ENCODE measurements at regions not wholly inside any gene's neighbourhood (a gene's known extent, or its start where the extent isn't known, plus 50 kb on each side); places are given as distances from the start of the nearest gene placed in this dataset.
"Not testable (repeated sequence)": the region's sequence is repeated elsewhere in the genome, so short reads cannot be mapped to it uniquely, and the experiment has no call there.

DNA sequence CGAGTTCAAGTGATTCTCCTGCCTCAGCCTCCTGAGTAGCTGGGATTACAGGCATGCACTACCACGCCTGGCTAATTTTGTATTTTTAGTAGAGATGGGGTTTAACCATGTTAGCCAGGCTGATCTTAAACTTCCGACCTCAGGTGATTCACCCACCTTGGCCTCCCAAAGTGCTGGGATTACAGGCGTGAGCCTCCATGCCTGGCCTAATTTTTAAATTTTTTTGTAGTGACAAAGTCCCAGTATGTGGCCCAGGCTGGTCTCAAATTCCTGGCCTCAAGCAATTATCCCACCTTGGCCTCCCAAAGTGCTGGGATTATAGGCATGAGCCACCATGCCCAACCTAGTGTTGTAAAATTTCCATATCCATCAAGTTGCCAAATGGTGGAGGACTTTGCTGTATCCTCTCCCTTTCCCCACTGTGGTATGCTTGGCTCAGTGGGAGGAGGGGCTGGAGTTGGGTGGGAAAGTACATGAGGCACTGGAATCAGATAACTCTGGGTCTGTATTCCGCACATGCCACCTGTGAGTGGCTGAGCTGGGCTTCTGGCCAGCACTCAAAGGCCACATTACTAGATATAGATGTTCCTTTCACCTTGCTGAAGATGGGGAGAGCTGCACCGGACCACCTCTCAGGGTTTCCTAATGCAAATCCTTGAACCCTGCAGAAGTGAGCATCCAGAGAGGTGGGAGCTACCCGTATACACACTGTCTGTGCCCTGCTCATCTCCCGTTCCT is 252.6 kb downstream of the GOLGA6L6 start:
- H3K9me3 ChIP-seq (ENCODE audit: control insufficient read depth in 2 of 3, insufficient read depth in 1 of 3, low read length in 3 of 3); H3K27me3 ChIP-seq (ENCODE audit: control insufficient read depth, insufficient read depth, low read length); H3K4me3 ChIP-seq (ENCODE audit: low read length in 3 of 3); H3K27ac ChIP-seq (ENCODE audit: low read depth in 2 of 2, low read length in 2 of 2); FAIRE-seq; H3K4me1 ChIP-seq (ENCODE audit: control insufficient read depth in 2 of 3, insufficient read depth in 2 of 3, low read depth in 1 of 3, low read length in 3 of 3); H3K36me3 ChIP-seq (ENCODE audit: control insufficient read depth in 2 of 3, insufficient read depth in 3 of 3, low read length in 3 of 3); intact Hi-C loops (cut with DNase I); H3K9ac ChIP-seq (ENCODE audit: low read length in 3 of 3): not testable (repeated sequence)
- DNase-seq: peak in 1 of 5 donors; percentile 24

DNA sequence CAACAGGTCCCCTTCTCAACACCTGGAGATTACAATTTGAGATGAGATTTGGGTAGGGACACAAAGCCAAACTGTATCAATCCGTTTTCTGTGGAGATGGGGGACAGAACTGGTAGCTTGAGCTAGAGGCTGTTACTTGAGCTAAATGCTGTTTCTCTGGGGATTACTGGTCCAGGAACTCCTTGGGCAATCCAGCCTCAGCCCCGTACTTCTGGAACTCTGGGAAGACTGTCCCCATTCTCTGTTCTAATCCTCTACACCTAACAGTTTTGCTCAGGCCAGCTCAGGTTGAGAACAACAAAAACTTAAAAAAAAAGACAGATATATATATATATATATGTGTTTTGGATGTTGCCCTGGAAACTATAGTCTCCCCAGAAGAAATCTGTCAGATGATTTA is 255.0 kb downstream of the GOLGA6L6 start:
- H3K36me3 ChIP-seq (ENCODE audit: control insufficient read depth in 2 of 3, insufficient read depth in 3 of 3, low read length in 3 of 3); H3K9me3 ChIP-seq (ENCODE audit: control insufficient read depth in 2 of 3, insufficient read depth in 1 of 3, low read length in 3 of 3); DNase-seq; H3K27ac ChIP-seq (ENCODE audit: low read depth in 2 of 2, low read length in 2 of 2); H3K27me3 ChIP-seq (ENCODE audit: control insufficient read depth, insufficient read depth, low read length); H3K4me3 ChIP-seq (ENCODE audit: low read length in 3 of 3); FAIRE-seq; H3K4me1 ChIP-seq (ENCODE audit: control insufficient read depth in 2 of 3, insufficient read depth in 2 of 3, low read depth in 1 of 3, low read length in 3 of 3); H3K9ac ChIP-seq (ENCODE audit: low read length in 3 of 3); intact Hi-C loops (cut with DNase I): not testable (repeated sequence)

- H3K9me3 ChIP-seq (ENCODE audit: control insufficient read depth in 2 of 3, insufficient read depth in 1 of 3, low read length in 3 of 3); FAIRE-seq; H3K4me1 ChIP-seq (ENCODE audit: control insufficient read depth in 2 of 3, insufficient read depth in 2 of 3, low read depth in 1 of 3, low read length in 3 of 3); intact Hi-C loops (cut with DNase I); H3K36me3 ChIP-seq (ENCODE audit: control insufficient read depth in 2 of 3, insufficient read depth in 3 of 3, low read length in 3 of 3); H3K9ac ChIP-seq (ENCODE audit: low read length in 3 of 3); H3K4me3 ChIP-seq (ENCODE audit: low read length in 3 of 3); H3K27me3 ChIP-seq (ENCODE audit: control insufficient read depth, insufficient read depth, low read length); H3K27ac ChIP-seq (ENCODE audit: low read depth in 2 of 2, low read length in 2 of 2): not testable (repeated sequence)
- DNase-seq: peak in 1 of 5 donors; percentile 17
Measured at GRCh38 chr15:20285696-20286300, 255.8 kb downstream of the GOLGA6L6 start.

DNA sequence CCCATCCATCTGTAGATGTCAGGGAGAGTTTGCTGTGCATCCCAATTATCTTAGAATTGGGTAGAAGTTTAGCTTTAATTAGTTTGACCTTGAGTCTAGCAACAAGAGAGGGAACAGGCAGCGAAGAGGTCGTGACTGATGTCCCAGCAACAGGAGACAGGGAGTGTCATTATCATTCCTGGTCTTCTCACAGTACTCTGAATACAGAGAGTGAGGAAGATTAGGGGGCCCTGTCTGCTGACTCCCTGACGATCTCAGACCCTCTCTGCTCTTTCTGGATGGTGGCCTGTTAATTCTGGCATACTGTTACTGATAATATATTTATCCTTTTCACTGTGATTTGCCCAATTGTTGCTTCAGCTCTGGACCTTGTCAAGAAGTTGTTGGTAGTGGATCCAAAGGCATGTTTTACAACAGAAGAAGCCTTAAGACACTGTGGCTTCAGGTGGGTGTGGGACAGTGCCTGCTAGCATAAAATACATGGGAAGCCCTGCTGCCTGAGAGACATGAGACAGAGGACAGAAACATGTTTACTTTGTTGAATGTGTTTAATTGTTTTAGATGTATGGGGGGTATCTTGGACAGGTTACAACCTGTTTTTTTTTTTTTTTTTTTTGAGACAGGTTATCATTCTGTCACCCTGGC is 256.6 kb downstream of the GOLGA6L6 start:
- H3K27ac ChIP-seq (ENCODE audit: low read depth in 2 of 2, low read length in 2 of 2); H3K4me1 ChIP-seq (ENCODE audit: control insufficient read depth in 2 of 3, insufficient read depth in 2 of 3, low read depth in 1 of 3, low read length in 3 of 3); H3K27me3 ChIP-seq (ENCODE audit: control insufficient read depth, insufficient read depth, low read length); H3K4me3 ChIP-seq (ENCODE audit: low read length in 3 of 3); intact Hi-C loops (cut with DNase I); H3K36me3 ChIP-seq (ENCODE audit: control insufficient read depth in 2 of 3, insufficient read depth in 3 of 3, low read length in 3 of 3); H3K9ac ChIP-seq (ENCODE audit: low read length in 3 of 3); FAIRE-seq; H3K9me3 ChIP-seq (ENCODE audit: control insufficient read depth in 2 of 3, insufficient read depth in 1 of 3, low read length in 3 of 3): not testable (repeated sequence)
- DNase-seq: peak in 1 of 5 donors; percentile 8

DNA sequence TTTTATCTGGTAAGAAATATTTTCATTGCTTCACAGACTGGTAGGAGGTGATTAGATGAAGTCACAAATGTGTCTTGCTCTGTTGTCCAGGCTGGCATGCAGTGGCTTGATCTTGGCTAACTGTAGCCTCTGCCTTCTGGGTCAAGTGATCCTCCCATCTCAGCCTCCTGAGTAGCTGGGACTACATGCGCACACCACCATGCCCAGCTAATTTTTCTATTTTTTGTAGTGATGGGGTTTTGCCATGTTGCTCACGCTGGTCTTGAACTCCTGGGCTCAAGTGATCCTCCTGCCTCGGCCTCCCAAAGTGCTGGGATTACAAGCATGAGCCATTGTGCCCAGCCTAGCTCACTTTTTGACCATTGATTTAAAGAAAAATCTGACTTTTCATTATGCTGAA is 257.9 kb downstream of the GOLGA6L6 start:
- H3K27ac ChIP-seq (ENCODE audit: low read depth in 2 of 2, low read length in 2 of 2); intact Hi-C loops (cut with DNase I); H3K4me1 ChIP-seq (ENCODE audit: control insufficient read depth in 2 of 3, insufficient read depth in 2 of 3, low read depth in 1 of 3, low read length in 3 of 3); H3K36me3 ChIP-seq (ENCODE audit: control insufficient read depth in 2 of 3, insufficient read depth in 3 of 3, low read length in 3 of 3); H3K4me3 ChIP-seq (ENCODE audit: low read length in 3 of 3); DNase-seq; H3K27me3 ChIP-seq (ENCODE audit: control insufficient read depth, insufficient read depth, low read length); H3K9ac ChIP-seq (ENCODE audit: low read length in 3 of 3); FAIRE-seq; H3K9me3 ChIP-seq (ENCODE audit: control insufficient read depth in 2 of 3, insufficient read depth in 1 of 3, low read length in 3 of 3): not testable (repeated sequence)

- H3K9me3 ChIP-seq (ENCODE audit: control insufficient read depth in 2 of 3, insufficient read depth in 1 of 3, low read length in 3 of 3); H3K27ac ChIP-seq (ENCODE audit: low read depth in 2 of 2, low read length in 2 of 2); H3K9ac ChIP-seq (ENCODE audit: low read length in 3 of 3); H3K27me3 ChIP-seq (ENCODE audit: control insufficient read depth, insufficient read depth, low read length); FAIRE-seq; H3K36me3 ChIP-seq (ENCODE audit: control insufficient read depth in 2 of 3, insufficient read depth in 3 of 3, low read length in 3 of 3); intact Hi-C loops (cut with DNase I); H3K4me3 ChIP-seq (ENCODE audit: low read length in 3 of 3); H3K4me1 ChIP-seq (ENCODE audit: control insufficient read depth in 2 of 3, insufficient read depth in 2 of 3, low read depth in 1 of 3, low read length in 3 of 3): not testable (repeated sequence)
- peak in 2 of 5 donors; percentile 41 to 79 for DNase-seq
Measured at GRCh38 chr15:20282491-20282943, 259.1 kb downstream of the GOLGA6L6 start.

DNA sequence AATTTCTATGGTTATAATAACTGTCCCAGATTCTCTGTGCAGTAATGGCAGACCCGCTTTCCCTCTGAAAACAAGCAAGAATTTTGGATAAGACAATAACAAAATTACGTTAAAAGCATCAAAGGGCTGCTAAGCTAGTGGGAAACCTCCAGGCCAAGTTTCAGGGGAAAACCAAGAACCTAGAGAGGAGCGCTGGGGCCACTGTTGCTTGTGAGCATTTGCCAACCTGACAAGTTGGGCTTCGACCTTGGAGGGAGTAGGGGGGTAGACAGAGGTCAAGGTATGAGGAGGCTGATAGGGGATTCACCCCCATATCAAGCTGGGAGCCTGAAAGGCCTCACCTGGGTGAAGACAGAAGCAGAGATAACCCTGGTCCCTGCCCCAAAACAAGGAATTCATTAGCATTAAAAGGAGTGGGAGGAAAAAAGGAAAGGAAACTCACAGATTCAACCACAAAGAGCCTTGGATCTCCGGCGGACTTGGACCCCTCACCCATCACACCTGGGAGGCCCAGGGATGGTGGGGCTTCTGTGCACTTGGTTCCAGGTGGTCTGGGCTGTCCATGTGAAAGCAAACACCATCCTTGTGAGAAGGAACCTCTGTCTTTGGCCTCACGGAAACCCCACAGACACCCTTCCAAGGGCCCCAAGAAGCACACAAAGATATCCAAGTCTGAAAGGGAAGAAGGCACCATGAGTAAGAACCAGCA is 259.9 kb downstream of the GOLGA6L6 start:
- H3K4me1 ChIP-seq (ENCODE audit: control insufficient read depth in 2 of 3, insufficient read depth in 2 of 3, low read depth in 1 of 3, low read length in 3 of 3); H3K9me3 ChIP-seq (ENCODE audit: control insufficient read depth in 2 of 3, insufficient read depth in 1 of 3, low read length in 3 of 3); H3K27ac ChIP-seq (ENCODE audit: low read depth in 2 of 2, low read length in 2 of 2); H3K9ac ChIP-seq (ENCODE audit: low read length in 3 of 3); FAIRE-seq; intact Hi-C loops (cut with DNase I); H3K27me3 ChIP-seq (ENCODE audit: control insufficient read depth, insufficient read depth, low read length); H3K4me3 ChIP-seq (ENCODE audit: low read length in 3 of 3); H3K36me3 ChIP-seq (ENCODE audit: control insufficient read depth in 2 of 3, insufficient read depth in 3 of 3, low read length in 3 of 3): not testable (repeated sequence)
- peak in 1 of 5 donors; percentile 24 for DNase-seq

Measured in kidney (tissue), 10 donors.